Central memory CD8-positive, alpha-beta T cell (primary cell): ENCODE measurements at regions not wholly inside any gene's neighbourhood (a gene's known extent, or its start where the extent isn't known, plus 50 kb on each side); places are given as distances from the start of the nearest gene placed in this dataset.

ENCODE experiments used
- ATAC-seq: fragments of 150-1000 bp; cut with Tn5 transposase; replicated peaks from 2 replicates; pipeline ENCODE4 v1.10.0; 2022; ENCODE audit warnings: mild to moderate bottlenecking, moderate FRiP score, moderate number of reproducible peaks; ENCODE audit not compliant: poor library complexity, severe bottlenecking; ENCODE audit errors: extremely low read depth
- DNase-seq, 2 donors: peaks; one replicate each; pipeline ENCODE4 v3.0.0; 2021; ENCODE audit warnings: low spot score in 2 of 2
- H3K27ac Mint-ChIP-seq: one replicate; pipeline ENCODE4 v1.8.0; 2022; ENCODE audit warnings: low read depth, mild to moderate bottlenecking, moderate library complexity, mixed read lengths
- H3K27me3 Mint-ChIP-seq: one replicate; pipeline ENCODE4 v1.8.0; 2022; ENCODE audit warnings: mixed read lengths
- H3K36me3 Mint-ChIP-seq: one replicate; pipeline ENCODE4 v1.8.0; 2022; ENCODE audit warnings: mild to moderate bottlenecking, moderate library complexity, mixed read lengths; ENCODE audit not compliant: insufficient read depth
- H3K4me1 Mint-ChIP-seq: one replicate; pipeline ENCODE4 v1.8.0; 2022; ENCODE audit warnings: mixed read lengths
- H3K4me3 Mint-ChIP-seq: one replicate; pipeline ENCODE4 v1.8.0; 2022; ENCODE audit warnings: mild to moderate bottlenecking, moderate library complexity, mixed read lengths
- H3K9me3 Mint-ChIP-seq: one replicate; pipeline ENCODE4 v1.8.0; 2022; ENCODE audit warnings: mixed read lengths

DNA sequence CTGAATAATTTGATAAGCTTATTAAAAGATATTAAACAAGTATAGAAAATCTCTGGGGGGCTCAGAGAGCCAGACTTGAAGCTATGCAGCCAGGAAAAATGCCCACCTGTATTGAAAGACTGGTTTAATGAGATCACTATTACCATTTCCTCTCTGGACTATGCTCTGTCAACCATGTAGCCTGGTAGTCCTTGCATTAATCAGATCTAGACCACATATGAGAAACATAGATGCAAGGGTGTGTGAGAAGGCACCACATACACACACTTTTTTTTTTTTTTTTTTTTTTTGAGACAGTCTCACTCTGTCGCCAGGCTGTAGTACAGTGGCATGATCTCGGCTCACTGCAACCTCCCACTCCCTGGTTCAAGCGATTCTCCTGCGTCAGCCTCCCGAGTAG lies 75.9 kb upstream of the ATP8A1 start:
- ATAC-seq (no peak), DNase-seq (no peak)
- Mint-ChIP-seq H3K4me1 (no peaks in the 10 kb centered on the region), H3K9me3 (peaks cover 5% of the 10 kb centered on the region), H3K4me3 (no peak overlapping the region), H3K27me3 (no peaks in the 10 kb centered on the region), H3K36me3 (no peaks in the 10 kb centered on the region), H3K27ac (no peak overlapping the region)

DNA sequence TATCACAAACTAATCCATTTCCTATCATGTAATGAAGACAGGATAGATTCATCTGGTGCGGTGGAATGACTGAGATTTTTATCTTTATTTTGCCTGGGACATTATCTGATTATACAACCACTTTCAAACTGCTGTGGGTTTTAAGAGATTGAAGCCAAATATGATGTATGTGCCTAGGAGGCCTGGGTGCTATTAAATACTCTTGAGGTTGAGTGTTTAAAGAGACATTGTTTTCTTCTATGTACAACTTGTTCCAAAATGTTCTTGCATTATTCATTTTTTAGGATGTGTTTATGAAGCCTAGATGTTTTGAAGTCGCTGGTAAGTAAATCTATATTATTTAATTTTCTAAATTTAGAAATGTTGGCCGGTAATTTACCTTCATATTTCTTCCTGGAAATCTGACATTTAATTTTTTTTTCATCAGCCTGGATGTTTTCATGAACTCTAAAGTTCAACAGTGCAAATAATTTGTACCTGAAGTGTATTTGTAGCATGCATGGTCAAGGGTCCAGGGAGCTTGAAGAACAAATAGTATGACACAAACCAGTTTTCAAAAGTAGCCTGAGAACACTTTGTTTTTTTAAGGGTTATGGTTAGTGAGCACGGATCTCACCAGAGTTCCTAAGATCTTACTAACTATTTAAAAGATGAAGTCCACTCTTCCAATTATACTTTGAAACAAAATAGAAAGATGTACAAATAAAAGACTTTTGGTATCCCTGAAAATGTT lies 72.8 kb upstream of the ATP8A1 start:
- Mint-ChIP-seq H3K4me1 (no peaks in the 10 kb centered on the region), H3K36me3 (no peaks in the 10 kb centered on the region), H3K27me3 (no peaks in the 10 kb centered on the region), H3K27ac (no peak overlapping the region), H3K9me3 (peaks cover 5% of the 10 kb centered on the region), H3K4me3 (no peak overlapping the region)
- ATAC-seq (no peak), DNase-seq (no peak)

DNA sequence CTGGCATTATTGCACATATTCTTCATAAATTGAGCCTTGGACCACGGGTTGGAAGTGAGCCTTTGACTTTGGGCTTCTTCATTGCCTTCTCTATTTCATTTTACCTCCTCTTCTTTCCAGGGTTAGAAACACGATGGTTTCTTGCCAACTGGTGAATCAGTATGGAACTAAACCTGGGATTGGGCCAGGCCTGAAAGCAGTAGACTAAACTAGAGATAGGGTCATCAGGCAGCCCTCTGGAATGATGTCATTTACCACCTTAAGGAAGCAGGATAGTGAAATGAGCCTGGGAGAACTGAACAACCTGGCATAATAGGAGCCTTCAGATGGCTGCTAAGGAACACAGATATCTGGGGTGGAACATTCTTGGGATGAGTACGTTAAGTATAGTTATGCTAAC lies 67.5 kb upstream of the ATP8A1 start:
- H3K4me1 Mint-ChIP-seq, result no peaks in the 10 kb centered on the region
- no peak overlapping the region for H3K4me3 Mint-ChIP-seq
- ATAC-seq (no peak), DNase-seq (no peak)
- H3K9me3 Mint-ChIP-seq, result peaks cover 5% of the 10 kb centered on the region
- H3K27ac Mint-ChIP-seq, result no peak overlapping the region
- no peaks in the 10 kb centered on the region for H3K36me3 Mint-ChIP-seq
- no peaks in the 10 kb centered on the region for H3K27me3 Mint-ChIP-seq

DNA sequence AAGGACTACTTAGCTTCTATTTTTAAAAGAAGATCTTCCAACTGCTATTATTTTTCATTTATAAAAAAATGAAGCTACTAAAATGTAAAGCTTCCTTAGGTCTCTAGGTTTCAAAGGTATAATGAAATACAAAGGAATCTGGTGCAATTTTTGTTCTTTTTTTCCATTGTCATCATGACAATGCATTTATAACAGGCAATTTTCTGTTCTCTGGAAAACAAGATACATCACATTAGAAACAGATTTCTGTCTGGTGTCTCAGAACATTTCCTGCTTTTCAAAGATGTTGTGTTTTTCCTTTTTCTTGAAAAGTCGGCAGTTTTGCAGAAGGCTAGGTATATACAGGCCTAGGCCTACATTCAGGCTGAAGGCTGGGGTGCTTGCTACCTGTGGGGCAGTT lies 63.6 kb upstream of the ATP8A1 start:
- Mint-ChIP-seq H3K27ac (no peak overlapping the region), H3K4me1 (peaks cover 8% of the 10 kb centered on the region), H3K36me3 (no peaks in the 10 kb centered on the region), H3K4me3 (no peak overlapping the region), H3K27me3 (no peaks in the 10 kb centered on the region), H3K9me3 (peaks cover 5% of the 10 kb centered on the region)
- no peak for ATAC-seq
- DNase-seq, result no peak

DNA sequence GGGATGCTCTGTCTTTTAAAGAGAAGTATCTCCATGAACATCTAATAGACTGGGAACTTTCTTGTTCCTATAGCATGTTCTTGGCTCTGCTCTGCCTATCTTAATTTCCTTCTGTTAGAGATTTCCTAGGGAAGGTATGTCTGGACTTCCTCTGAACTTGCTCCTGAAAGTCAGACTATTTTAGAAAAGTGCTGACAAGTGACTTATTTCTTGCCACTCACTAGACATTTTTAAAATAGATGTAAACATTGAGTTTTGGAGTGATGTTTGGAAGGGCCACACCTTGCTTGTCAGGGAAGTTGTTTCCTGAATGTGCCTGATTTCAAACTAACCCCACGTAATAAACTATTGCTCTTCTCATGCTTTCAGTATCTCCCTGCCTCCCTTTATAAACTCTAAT lies 62.4 kb upstream of the ATP8A1 start:
- Mint-ChIP-seq H3K4me1 (peaks cover 8% of the 10 kb centered on the region), H3K36me3 (no peaks in the 10 kb centered on the region), H3K4me3 (no peak overlapping the region), H3K27ac (no peak overlapping the region), H3K27me3 (no peaks in the 10 kb centered on the region), H3K9me3 (peaks cover 5% of the 10 kb centered on the region)
- DNase-seq, result no peak
- ATAC-seq, result no peak

GRCh38 chr4:42718336-42718735 lies 61.4 kb upstream of the ATP8A1 start:
- no peak for DNase-seq
- no peak overlapping the region for H3K27ac Mint-ChIP-seq
- H3K4me1 Mint-ChIP-seq, result peaks cover 8% of the 10 kb centered on the region
- peaks cover 5% of the 10 kb centered on the region for H3K9me3 Mint-ChIP-seq
- no peak for ATAC-seq
- H3K27me3 Mint-ChIP-seq, result no peaks in the 10 kb centered on the region
- H3K36me3 Mint-ChIP-seq, result no peaks in the 10 kb centered on the region
- no peak overlapping the region for H3K4me3 Mint-ChIP-seq

DNA sequence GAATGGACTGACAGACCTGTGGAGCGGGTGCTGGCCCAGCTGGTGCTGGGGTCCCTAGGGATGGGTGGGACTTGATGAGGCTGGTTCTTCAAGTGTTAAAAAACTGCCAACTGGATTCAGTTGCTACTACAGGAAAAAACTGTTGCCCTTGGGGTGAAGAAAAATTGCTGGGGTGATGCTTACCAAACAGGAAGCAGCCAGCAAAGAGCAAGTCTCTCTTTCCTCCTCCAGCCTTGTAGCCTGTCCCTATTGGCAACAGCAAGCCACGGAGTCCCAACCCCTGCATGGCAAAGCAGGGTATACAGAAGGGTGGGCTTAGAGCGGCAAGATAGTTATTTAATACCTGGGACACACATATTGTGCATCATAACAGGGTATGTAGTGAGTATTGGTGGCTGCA lies 60.1 kb upstream of the ATP8A1 start:
- Mint-ChIP-seq H3K4me3 (no peak overlapping the region), H3K36me3 (no peaks in the 10 kb centered on the region), H3K27ac (no peak overlapping the region), H3K9me3 (peaks cover 5% of the 10 kb centered on the region), H3K4me1 (peaks cover 8% of the 10 kb centered on the region), H3K27me3 (no peaks in the 10 kb centered on the region)
- DNase-seq, result no peak
- no peak for ATAC-seq

DNA sequence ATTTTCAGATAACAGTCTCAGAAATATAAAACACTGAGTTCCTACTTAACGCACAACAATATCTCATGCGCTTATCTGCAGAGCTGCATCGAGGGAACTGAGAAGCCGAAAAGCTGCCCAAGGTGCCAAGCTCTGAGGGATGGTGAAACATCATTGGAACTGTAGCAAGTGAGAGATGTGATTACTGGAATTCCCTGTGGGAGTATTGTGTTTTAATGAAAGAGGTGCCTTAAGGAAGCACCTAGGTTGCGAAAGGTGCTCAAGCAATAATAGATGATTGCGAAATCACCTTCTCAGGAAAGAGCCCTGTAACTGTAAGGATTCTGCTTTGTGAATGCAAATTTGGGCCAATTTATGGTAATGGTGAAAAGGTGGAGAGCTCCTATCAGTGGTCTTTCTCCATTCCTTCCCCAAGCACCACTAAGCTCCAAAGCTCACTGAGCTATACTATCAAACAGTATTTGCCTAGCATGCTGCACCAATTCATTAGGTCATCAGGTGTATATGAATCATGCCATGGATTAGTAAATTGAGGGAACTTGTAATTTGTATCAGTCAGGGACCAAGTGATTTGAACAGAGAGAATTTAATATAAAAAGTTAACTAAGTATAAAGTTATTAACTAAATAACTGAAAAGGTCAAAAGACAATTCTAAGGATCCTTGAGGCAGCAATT lies 59.0 kb upstream of the ATP8A1 start:
- Mint-ChIP-seq H3K9me3 (peaks cover 5% of the 10 kb centered on the region), H3K4me1 (peaks cover 8% of the 10 kb centered on the region), H3K27ac (no peak overlapping the region), H3K4me3 (no peak overlapping the region), H3K36me3 (no peaks in the 10 kb centered on the region), H3K27me3 (no peaks in the 10 kb centered on the region)
- DNase-seq (no peak), ATAC-seq (no peak)

DNA sequence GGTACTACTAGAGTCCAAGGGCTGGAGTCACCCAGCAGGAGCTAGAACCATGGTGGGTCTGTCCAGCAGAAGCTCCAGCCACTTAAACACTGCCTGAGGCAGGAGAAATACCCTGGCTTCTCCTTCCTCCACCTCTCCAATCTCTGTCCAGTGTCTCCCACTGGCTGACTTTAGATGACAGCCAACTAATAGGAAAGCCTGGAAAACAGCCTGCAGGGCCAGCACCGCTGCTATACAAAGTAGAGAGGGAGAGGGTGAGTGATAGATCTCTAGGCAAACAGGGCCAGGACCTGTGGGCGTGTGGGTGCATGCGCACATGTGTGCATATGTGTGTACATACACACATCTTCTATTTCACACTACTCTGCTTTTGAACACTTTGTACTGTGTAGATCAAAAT lies 56.5 kb upstream of the ATP8A1 start:
- ATAC-seq, result no peak
- H3K27me3 Mint-ChIP-seq, result peaks cover 12% of the 10 kb centered on the region
- H3K36me3 Mint-ChIP-seq, result peaks cover 5% of the 10 kb centered on the region
- H3K9me3 Mint-ChIP-seq, result no peaks in the 10 kb centered on the region
- H3K27ac Mint-ChIP-seq, result no peak overlapping the region
- peaks cover 8% of the 10 kb centered on the region for H3K4me1 Mint-ChIP-seq
- no peak for DNase-seq
- no peak overlapping the region for H3K4me3 Mint-ChIP-seq

GRCh38 chr4:42712854-42713253 lies 55.9 kb upstream of the ATP8A1 start:
- no peaks in the 10 kb centered on the region for H3K9me3 Mint-ChIP-seq
- no peak for ATAC-seq
- DNase-seq, result no peak
- no peak overlapping the region for H3K4me3 Mint-ChIP-seq
- peaks cover 8% of the 10 kb centered on the region for H3K4me1 Mint-ChIP-seq
- no peak overlapping the region for H3K27ac Mint-ChIP-seq
- peaks cover 14% of the 10 kb centered on the region for H3K27me3 Mint-ChIP-seq
- peaks cover 5% of the 10 kb centered on the region for H3K36me3 Mint-ChIP-seq

DNA sequence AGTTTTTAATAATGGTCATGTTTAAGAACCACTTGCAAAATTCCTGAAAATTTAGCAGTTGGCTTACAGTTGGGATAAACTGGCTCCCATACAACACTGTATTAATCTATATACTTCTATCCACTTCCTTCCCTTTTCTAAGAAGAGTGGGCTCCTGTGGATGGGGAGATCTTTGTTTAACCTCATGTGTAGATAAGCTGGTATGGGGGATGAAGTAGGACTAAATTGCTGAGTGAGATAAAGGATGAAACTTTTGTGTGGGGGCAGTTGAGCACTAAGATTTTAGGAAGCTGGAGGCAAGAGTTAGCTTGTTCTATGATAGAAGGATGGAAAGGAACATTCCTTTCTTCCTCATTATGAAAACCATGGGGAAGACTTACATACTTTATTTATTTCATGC lies 54.6 kb upstream of the ATP8A1 start:
- DNase-seq, result no peak
- peaks cover 5% of the 10 kb centered on the region for H3K36me3 Mint-ChIP-seq
- H3K27ac Mint-ChIP-seq, result no peak overlapping the region
- H3K4me1 Mint-ChIP-seq, result no peaks in the 10 kb centered on the region
- no peak for ATAC-seq
- no peaks in the 10 kb centered on the region for H3K9me3 Mint-ChIP-seq
- H3K4me3 Mint-ChIP-seq, result no peak overlapping the region
- peaks cover 14% of the 10 kb centered on the region for H3K27me3 Mint-ChIP-seq

DNA sequence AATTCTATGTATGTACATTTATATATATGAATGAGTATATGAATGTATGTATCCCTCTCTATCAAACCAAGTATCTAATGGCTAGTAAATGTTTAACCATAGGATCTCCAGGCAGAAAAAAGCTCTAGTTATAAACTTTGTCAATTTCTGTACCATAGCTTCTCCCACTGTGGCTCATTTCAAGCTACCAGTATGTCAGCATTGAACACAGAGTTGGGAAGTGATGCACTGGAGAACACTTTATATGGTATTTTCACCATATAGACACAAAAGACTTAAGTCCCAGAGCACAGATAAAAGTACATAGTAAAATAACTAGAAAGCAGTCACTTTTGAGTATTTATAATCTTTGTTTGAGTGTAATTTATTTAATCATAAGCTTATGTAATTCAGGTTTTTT lies 53.9 kb upstream of the ATP8A1 start:
- Mint-ChIP-seq H3K36me3 (peaks cover 5% of the 10 kb centered on the region), H3K4me3 (no peak overlapping the region), H3K27ac (no peak overlapping the region), H3K4me1 (no peaks in the 10 kb centered on the region), H3K9me3 (no peaks in the 10 kb centered on the region), H3K27me3 (peaks cover 14% of the 10 kb centered on the region)
- ATAC-seq (no peak), DNase-seq (no peak)

- no peak overlapping the region for H3K4me3 Mint-ChIP-seq
- no peak for DNase-seq
Observed at GRCh38 chr4:42710329-42710728, 53.4 kb upstream of the ATP8A1 start.

More at GRCh38 chr4:42710329-42710728, 53.4 kb upstream of the ATP8A1 start:
- peaks cover 5% of the 10 kb centered on the region for H3K36me3 Mint-ChIP-seq
- no peaks in the 10 kb centered on the region for H3K4me1 Mint-ChIP-seq
- ATAC-seq, result no peak
- H3K27ac Mint-ChIP-seq, result no peak overlapping the region
- peaks cover 14% of the 10 kb centered on the region for H3K27me3 Mint-ChIP-seq
- H3K9me3 Mint-ChIP-seq, result no peaks in the 10 kb centered on the region
